Stimulated activated CD4-positive, alpha-beta T cell treated with anti-CD3 and anti-CD28 coated beads, Interleukin-12 subunit alpha, Interleukin-12 subunit beta, amount 100 ng/mL, for 24 hours (primary cell): ENCODE measurements at regions not wholly inside any gene's neighbourhood (a gene's known extent, or its start where the extent isn't known, plus 50 kb on each side); places are given as distances from the start of the nearest gene placed in this dataset.

Source experiments
- DNase-seq, 2 experiments: peaks; one replicate each; pipeline ENCODE4 v3.0.0-alpha.2; 2020; ENCODE audit warnings: low read depth in 2 of 2

- no peak for DNase-seq
These were observed 102.9 kb downstream of the PFKFB3 start for GRCh38 chr10:6305401-6306321.

- no peak for DNase-seq
These were observed 104.2 kb downstream of the PFKFB3 start for GRCh38 chr10:6306917-6307316.

DNA sequence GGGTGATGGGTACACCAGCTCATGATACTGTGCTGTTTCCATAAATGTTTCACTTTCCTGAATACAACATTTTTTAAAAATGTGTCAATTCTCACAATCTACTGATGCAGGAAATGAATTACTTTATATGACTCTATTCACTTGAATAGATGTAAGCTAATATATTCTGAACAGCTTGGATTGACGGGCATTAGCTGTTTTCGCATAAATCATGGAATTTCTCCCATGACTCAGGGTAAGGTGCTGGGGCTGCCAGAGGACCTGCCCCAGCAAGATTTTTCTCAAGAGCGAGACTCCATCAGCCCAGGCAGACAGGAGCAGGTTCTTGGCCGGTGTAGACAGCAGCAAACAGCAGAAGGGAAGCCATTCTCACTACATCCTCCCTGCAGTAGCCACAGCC lies 107.1 kb downstream of the PFKFB3 start:
- no peak for DNase-seq

DNA sequence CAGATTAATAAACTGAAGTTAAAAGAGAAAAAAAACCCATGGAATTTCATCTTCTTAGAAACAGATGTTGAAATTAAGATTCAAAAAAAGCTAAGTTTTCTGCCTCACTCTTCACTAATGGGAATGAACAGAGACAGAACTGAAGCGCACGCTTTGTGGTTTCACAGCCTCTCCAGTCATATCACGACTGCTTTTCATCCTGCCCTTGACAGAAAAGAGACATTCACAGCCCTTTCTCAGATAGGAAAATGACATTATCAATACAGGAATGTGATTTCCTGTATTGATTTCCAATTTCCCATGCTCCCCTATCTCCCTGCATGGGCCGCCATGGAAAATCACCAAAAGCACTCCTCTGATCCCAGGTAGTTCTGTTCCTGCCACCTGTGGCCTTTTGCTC lies 108.2 kb downstream of the PFKFB3 start:
- DNase-seq: no peak

- DNase-seq: no peak
These were observed 109.1 kb downstream of the PFKFB3 start for GRCh38 chr10:6311700-6312330.

- DNase-seq: no peak
These were observed 109.9 kb downstream of the PFKFB3 start for GRCh38 chr10:6312636-6313035.

GRCh38 chr10:6313111-6313895 lies 110.6 kb downstream of the PFKFB3 start:
- no peak for DNase-seq

- no peak for DNase-seq
These were observed 112.0 kb downstream of the PFKFB3 start for GRCh38 chr10:6314620-6315205.

DNA sequence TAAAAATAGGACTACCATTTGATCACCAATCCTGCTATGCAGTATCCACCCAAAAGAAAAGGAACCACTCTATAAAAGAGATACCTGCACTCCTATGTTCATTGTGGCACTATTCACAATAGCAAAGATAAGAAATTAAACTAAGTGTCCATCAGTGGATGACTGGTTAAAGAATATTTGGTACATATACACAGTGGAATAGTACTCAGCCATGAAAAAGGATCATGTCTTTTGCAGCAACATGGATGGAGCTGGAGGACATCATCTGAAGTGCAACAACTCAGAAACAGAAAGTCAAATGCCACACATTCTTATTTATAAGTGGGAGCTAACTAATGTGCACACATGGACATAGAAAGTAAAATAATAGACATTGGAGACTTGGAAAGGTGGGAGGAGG lies 116.4 kb downstream of the PFKFB3 start:
- no peak for DNase-seq

GRCh38 chr10:6320320-6321010 lies 117.7 kb downstream of the PFKFB3 start:
- DNase-seq: no peak

GRCh38 chr10:6321880-6322279 lies 119.1 kb downstream of the PFKFB3 start:
- DNase-seq: no peak

- DNase-seq: no peak
These were observed 120.1 kb downstream of the PFKFB3 start for GRCh38 chr10:6322805-6323204.

DNA sequence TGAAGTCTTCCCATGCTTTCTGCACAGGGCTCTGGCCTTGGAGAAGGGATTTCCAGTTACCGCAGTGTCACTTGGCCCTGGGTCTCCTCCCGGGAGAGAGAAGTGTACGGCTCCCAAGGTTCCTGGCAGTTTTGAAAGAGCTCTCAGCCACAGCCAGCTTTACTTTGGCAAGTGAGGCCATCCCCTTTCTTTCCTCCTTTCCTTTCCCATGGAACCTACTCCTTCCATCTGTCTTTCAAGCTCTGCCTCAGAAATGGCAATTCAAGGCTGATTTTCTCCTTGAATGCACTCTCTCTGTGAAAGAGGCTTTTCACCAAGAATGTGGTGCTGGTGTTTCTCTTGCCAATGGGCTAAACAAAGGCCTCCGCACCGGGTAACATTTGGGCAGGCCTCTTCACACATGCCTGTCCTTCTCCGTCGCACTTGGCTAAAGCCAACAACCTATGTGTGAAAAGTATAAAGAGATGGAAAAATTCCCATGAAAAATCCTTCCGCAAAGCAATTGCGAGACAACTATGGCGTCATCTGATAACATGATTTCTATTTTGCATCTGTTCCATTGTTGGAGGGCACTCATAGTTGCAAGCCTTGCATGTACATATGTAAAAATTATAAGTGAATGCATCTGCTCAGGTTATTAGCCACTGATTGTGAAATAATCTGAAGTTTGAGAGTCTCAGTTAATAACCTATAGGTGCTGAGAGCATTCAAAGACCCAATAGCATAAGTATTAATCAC lies 125.4 kb downstream of the PFKFB3 start:
- no peak for DNase-seq

DNA sequence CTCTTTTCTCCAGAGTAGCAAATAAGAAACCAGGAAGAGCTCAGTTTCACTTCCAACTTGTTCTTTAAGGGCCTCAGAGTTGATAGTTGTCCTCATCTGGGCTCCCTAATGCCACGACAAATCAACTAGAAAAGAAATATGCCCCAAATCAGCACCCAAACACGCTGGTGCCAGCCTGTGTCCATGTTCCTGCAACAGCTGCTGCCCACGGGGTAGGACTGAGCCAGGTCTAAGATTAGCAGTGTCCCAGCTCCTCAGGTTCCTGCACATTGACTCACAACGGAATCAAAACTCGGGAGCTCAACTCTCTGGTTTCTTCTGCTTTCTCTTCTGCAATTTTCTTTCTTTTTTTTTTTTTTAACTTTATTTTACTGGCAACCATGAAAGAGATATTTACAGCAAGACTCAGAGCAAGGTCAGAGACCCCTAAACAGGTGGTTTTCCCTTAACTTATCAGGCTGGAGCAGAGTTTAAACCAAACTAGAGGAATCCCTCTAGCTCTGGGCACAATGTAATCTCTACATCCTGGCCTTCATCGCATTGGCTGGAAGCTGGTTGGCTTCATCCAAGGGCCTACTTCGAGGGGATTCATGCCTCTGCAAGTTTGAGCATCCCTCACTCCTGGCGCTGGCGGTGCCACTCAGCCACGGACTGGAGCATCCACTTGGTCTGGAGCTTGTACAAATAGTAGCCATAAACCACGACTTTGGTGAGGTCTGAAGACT lies 126.1 kb downstream of the PFKFB3 start:
- DNase-seq: no peak

- no peak for DNase-seq
These were observed 130.4 kb downstream of the PFKFB3 start for GRCh38 chr10:6333086-6333485.

DNA sequence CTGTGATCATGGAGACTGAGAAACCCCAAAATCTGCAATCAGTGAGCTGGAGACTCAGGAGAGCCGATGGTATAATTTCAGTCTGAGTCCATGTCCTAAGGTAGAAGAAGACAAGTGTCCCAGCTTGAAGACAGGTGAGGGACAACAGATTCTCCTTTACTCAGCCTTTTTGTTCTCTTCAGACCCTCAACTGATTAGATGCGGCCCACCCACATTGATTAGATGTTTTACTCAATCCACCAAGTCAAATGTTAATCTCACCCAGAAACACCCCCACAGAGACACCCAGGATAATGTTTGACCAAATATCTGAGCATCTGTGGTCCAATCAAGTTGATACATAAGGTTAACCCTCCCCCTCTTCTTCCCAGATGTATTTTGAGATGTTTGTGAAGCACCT lies 131.2 kb downstream of the PFKFB3 start:
- no peak for DNase-seq

DNA sequence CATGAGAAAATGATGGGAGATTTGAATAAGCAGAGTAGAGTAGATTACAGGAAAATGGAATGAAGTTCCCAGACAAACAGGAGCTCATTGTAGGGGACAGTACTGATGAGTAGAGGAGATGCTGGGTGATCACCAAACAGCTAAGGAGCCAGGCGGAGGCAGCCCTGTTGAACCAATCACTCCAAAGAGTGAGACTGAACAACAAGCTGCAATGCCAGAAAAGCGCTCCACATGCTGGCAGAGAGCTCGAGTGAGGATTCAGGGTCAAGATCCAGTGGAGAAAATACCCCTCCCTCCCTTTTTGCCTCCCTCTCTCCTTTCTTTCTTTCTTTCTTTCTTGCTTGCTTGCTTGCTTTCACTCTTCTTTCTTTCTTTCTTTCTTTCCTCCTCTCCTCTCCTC lies 133.3 kb downstream of the PFKFB3 start:
- DNase-seq: no peak

DNA sequence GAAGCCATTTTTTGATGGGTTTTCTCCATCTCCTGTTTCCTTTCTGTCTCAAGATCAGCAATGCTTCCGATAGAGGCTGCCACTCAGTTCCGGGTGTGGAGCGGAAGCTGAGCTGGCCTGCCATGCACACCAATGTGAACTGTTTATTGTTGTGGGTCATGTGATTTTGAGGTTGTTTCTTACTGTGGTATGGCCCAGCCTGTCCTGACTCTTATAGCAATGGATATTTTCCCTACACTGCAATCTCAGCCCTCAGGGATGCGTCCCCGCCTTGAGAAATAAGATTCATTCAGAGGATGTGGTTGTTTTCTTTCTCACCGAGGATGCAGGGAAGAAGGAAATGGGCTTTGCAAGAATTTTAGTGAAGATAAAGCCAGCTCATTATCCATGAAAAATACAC lies 134.7 kb downstream of the PFKFB3 start:
- no peak for DNase-seq

DNA sequence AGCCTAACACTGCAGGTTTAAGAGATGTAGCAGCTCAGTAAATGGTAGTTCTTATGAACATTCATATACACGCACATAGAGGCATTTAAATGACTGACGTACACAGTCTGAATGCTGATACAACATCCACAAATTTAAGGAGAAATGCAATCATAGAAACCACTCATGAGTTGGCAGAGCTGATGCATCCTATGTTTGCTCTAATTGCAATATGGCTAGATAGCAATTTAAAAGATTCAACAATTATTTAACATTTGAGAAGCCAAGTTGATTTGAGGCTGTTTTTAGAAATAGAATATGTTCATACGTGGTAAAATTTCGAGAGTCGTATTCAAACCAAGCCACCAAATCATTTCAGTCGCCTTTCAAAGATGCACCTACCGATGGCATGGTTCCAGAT lies 135.6 kb downstream of the PFKFB3 start:
- DNase-seq: no peak

DNA sequence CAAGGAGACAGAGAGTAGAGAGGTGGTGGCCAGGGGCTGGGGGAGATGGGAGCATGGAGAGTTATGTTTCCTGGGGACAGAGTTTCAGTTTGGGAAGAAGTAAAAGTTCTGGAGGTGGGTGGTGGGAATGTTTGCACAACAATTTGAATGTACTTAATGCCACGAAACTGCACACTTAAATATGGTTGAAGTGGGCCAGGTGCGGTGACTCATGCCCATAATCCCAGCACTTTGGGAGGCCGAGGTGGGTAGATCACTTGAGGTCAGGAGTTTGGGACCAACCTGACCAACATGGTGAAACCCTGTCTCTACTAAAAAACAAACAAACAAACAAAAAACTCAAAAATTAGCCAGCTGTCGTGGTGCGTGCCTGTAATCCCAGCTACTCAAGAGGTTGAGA lies 137.2 kb downstream of the PFKFB3 start:
- no peak for DNase-seq
